PC-9 (cell line): ENCODE measurements at regions not wholly inside any gene's neighbourhood (a gene's known extent, or its start where the extent isn't known, plus 50 kb on each side); places are given as distances from the start of the nearest gene placed in this dataset.

Source experiments
- BruUV-seq: library from RNA; stranded (reverse); fragments of 400-500 nt; replicated peaks from 2 replicates; lab custom pipeline; 2021; lab: Mats Ljungman, UMichigan
- CTCF ChIA-PET: fragments of 300-600 bp; sonication (Branson Sonifier 250); formaldehyde crosslinking; loops from one replicate; lab custom pipeline; 2022; ENCODE audit warnings: antibody characterized with exemption; lab: Charles Lee
- POLR2A ChIA-PET: fragments of 300-600 bp; sonication (Branson Sonifier 250); formaldehyde crosslinking; loops from one replicate; lab custom pipeline; 2022; ENCODE audit warnings: antibody characterized with exemption; ENCODE audit not compliant: unreplicated experiment; lab: Charles Lee
- DNase-seq, 2 experiments: peaks; one replicate each; pipeline versions ENCODE4 v3.0.0 to v3.0.0-alpha.2; 2015 to 2022; ENCODE audit warnings: mixed read lengths in 1 of 2
- H2AFZ ChIP-seq: fragments of 200-600 bp; sonication (generic); 2 replicates; pipeline ENCODE4 v1.8.1; 2017; ENCODE audit warnings: antibody characterized with exemption
- H3F3A ChIP-seq: fragments of 200-600 bp; sonication (generic); 2 replicates; pipeline ENCODE4 v1.8.1; 2017; ENCODE audit warnings: antibody characterized with exemption, mild to moderate bottlenecking, low read depth; ENCODE audit not compliant: insufficient read depth
- H3K27ac ChIP-seq: fragments of 200-600 bp; sonication (generic); 2 replicates; pipeline ENCODE4 v1.6.1; 2016; ENCODE audit warnings: mixed run types
- H3K27me3 ChIP-seq: fragments of 200-600 bp; sonication (generic); 2 replicates; pipeline ENCODE4 v1.6.1; 2016; ENCODE audit warnings: low read depth, mixed run types; ENCODE audit not compliant: insufficient read depth
- H3K36me3 ChIP-seq: fragments of 200-600 bp; sonication (generic); 2 replicates; pipeline ENCODE4 v1.6.1; 2016; ENCODE audit warnings: low read depth, mixed run types
- H3K4me1 ChIP-seq: fragments of 200-600 bp; sonication (generic); replicated peaks from 2 replicates; pipeline ENCODE4 v1.6.1; 2016; ENCODE audit warnings: mixed run types; ENCODE audit not compliant: insufficient read depth
- H3K4me2 ChIP-seq: fragments of 200-600 bp; sonication (generic); 2 replicates; pipeline ENCODE4 v1.6.1; 2017; ENCODE audit warnings: mixed run types
- H3K4me3 ChIP-seq: fragments of 200-600 bp; sonication (generic); 2 replicates; pipeline ENCODE4 v1.6.1; 2016; ENCODE audit warnings: mixed run types
- H3K79me2 ChIP-seq: fragments of 200-600 bp; sonication (generic); 2 replicates; pipeline ENCODE4 v1.6.1; 2017; ENCODE audit warnings: low read depth, mixed run types
- H3K9me2 ChIP-seq: fragments of 200-600 bp; sonication (generic); 2 replicates; pipeline ENCODE4 v1.8.1; 2017; ENCODE audit warnings: mild to moderate bottlenecking; ENCODE audit not compliant: insufficient read depth
- H3K9me3 ChIP-seq: fragments of 200-600 bp; sonication (generic); 2 replicates; pipeline ENCODE4 v1.8.1; 2016; ENCODE audit warnings: low read depth; ENCODE audit not compliant: insufficient read depth
- H4K20me1 ChIP-seq: fragments of 200-600 bp; sonication (generic); 2 replicates; pipeline ENCODE4 v1.8.1; 2017; ENCODE audit not compliant: insufficient read depth
- CTCF ChIP-seq: fragments of 200-600 bp; sonication (generic); conservative IDR thresholded peaks from 2 replicates; pipeline ENCODE4 v1.6.1; 2017; ENCODE audit warnings: mixed run types, antibody characterized with exemption, mild to moderate bottlenecking, moderate library complexity
- EZH2 ChIP-seq: fragments of 200-600 bp; sonication (generic); IDR thresholded peaks from 2 replicates; pipeline ENCODE4 v1.8.0; 2017; ENCODE audit warnings: antibody characterized with exemption, low read depth
- intact Hi-C: fragments of 100-400 bp; cut with micrococcal nuclease; formaldehyde crosslinking; loops from one replicate; pipeline ENCODE4 v1.10.0; 2022; ENCODE audit not compliant: unreplicated experiment

GRCh38 chr4:38454284-38454683, 209.7 kb upstream of the KLF3 start:
- Histone ChIP-seq H3K9me3 (no peaks in the 10 kb centered on the region; the same call in 1 of the 2 replicates), H2AFZ (no peak overlapping the region), H3K79me2 (no peaks in the 10 kb centered on the region), H3K27ac (no peak overlapping the region), H3K36me3 (no peaks in the 10 kb centered on the region), H3K9me2 (no peaks in the 10 kb centered on the region), H3K4me2 (no peak overlapping the region), H3F3A (no peaks in the 10 kb centered on the region), H3K27me3 (no peaks in the 10 kb centered on the region), H4K20me1 (no peaks in the 10 kb centered on the region), H3K4me1 (no peaks in the 10 kb centered on the region), H3K4me3 (no peak overlapping the region)
- ChIA-PET CTCF (no interaction called here), POLR2A (no interaction called here)
- DNase-seq = no peak
- BruUV-seq = no TSS peak
- intact Hi-C loops = no loop called here
- TF ChIP-seq EZH2 = no peak
- TF ChIP-seq CTCF = no peak

GRCh38 chr4:38455092-38455862, 208.7 kb upstream of the KLF3 start:
- Histone ChIP-seq H3K27ac (no peak overlapping the region), H3K9me3 (no peaks in the 10 kb centered on the region; the same call in 1 of the 2 replicates), H3K36me3 (no peaks in the 10 kb centered on the region), H3K9me2 (no peaks in the 10 kb centered on the region), H3K4me3 (no peak overlapping the region), H3F3A (no peaks in the 10 kb centered on the region), H3K4me1 (no peaks in the 10 kb centered on the region), H3K4me2 (no peak overlapping the region), H3K27me3 (no peaks in the 10 kb centered on the region), H2AFZ (no peak overlapping the region), H4K20me1 (no peaks in the 10 kb centered on the region), H3K79me2 (no peaks in the 10 kb centered on the region)
- no peak for TF ChIP-seq EZH2
- no peak for TF ChIP-seq CTCF
- no TSS peak for BruUV-seq
- DNase-seq = no peak
- CTCF ChIA-PET = no interaction called here
- POLR2A ChIA-PET = no interaction called here
- intact Hi-C loops = no loop called here

- H3K4me2 ChIP-seq = no peak overlapping the region
- intact Hi-C loops = no loop called here
- H3K27me3 ChIP-seq = no peaks in the 10 kb centered on the region
- no TSS peak for BruUV-seq
- H3F3A ChIP-seq = no peaks in the 10 kb centered on the region
- H3K4me1 ChIP-seq = no peaks in the 10 kb centered on the region
- CTCF ChIA-PET = no interaction called here
- no peaks in the 10 kb centered on the region for H3K9me2 ChIP-seq
- H3K79me2 ChIP-seq = no peaks in the 10 kb centered on the region
- TF ChIP-seq CTCF (no peak), EZH2 (no peak)
- no peaks in the 10 kb centered on the region for H4K20me1 ChIP-seq
- no peak overlapping the region for H3K4me3 ChIP-seq
- H2AFZ ChIP-seq = no peak overlapping the region
- no peak for DNase-seq
- POLR2A ChIA-PET = no interaction called here
- H3K36me3 ChIP-seq = no peaks in the 10 kb centered on the region
- no peaks in the 10 kb centered on the region; the same call in 1 of the 2 replicates for H3K9me3 ChIP-seq
- no peak overlapping the region for H3K27ac ChIP-seq
Observed at GRCh38 chr4:38456096-38456495, 207.9 kb upstream of the KLF3 start.
